Left renal cortex interstitium (tissue), 4 donors: ENCODE measurements at regions not wholly inside any gene's neighbourhood (a gene's known extent, or its start where the extent isn't known, plus 50 kb on each side); places are given as distances from the start of the nearest gene placed in this dataset.

Experiments used
- DNase-seq, 4 donors: peaks; one replicate each; pipeline ENCODE4 v3.0.0-alpha.2; 2013; ENCODE audit warnings: low read depth in 4 of 4, low spot score in 2 of 4, missing footprints in 1 of 4

- no peak for DNase-seq
Observed at GRCh38 chr14:26925876-26926584, 328.2 kb upstream of the NOVA1 start.

- no peak for DNase-seq
Observed at GRCh38 chr14:26926585-26926984, 328.8 kb upstream of the NOVA1 start.

- no peak for DNase-seq
Observed at GRCh38 chr14:26928019-26928418, 330.2 kb upstream of the NOVA1 start.

- DNase-seq: no peak
Observed at GRCh38 chr14:26929361-26929760, 331.5 kb upstream of the NOVA1 start.

- DNase-seq: no peak
Observed at GRCh38 chr14:26930576-26930975, 332.7 kb upstream of the NOVA1 start.

GRCh38 chr14:26932606-26933005 lies 334.8 kb upstream of the NOVA1 start:
- no peak for DNase-seq

- no peak for DNase-seq
Observed at GRCh38 chr14:26933431-26933830, 335.6 kb upstream of the NOVA1 start.

- DNase-seq: no peak
Observed at GRCh38 chr14:26934151-26934550, 336.3 kb upstream of the NOVA1 start.

- DNase-seq: no peak
Observed at GRCh38 chr14:26935733-26936132, 337.9 kb upstream of the NOVA1 start.

GRCh38 chr14:26938054-26938453 lies 340.2 kb upstream of the NOVA1 start:
- no peak for DNase-seq

GRCh38 chr14:26939755-26940154 lies 341.9 kb upstream of the NOVA1 start:
- DNase-seq: no peak

- DNase-seq: no peak
Observed at GRCh38 chr14:26941521-26941920, 343.7 kb upstream of the NOVA1 start.

- no peak for DNase-seq
Observed at GRCh38 chr14:26947265-26947664, 349.4 kb upstream of the NOVA1 start.

- DNase-seq: no peak
Observed at GRCh38 chr14:26959437-26959836, 361.6 kb upstream of the NOVA1 start.

GRCh38 chr14:26959972-26960660 lies 362.3 kb upstream of the NOVA1 start:
- DNase-seq: no peak

- DNase-seq: no peak
Observed at GRCh38 chr14:26963711-26964110, 365.9 kb upstream of the NOVA1 start.

GRCh38 chr14:26965490-26965889 lies 367.7 kb upstream of the NOVA1 start:
- no peak for DNase-seq

- no peak for DNase-seq
Observed at GRCh38 chr14:26966908-26967307, 369.1 kb upstream of the NOVA1 start.

- no peak for DNase-seq
Observed at GRCh38 chr14:26974965-26975364, 377.1 kb upstream of the NOVA1 start.

- no peak for DNase-seq
Observed at GRCh38 chr14:26982071-26982470, 384.2 kb upstream of the NOVA1 start.

GRCh38 chr14:26984311-26985177 lies 386.7 kb upstream of the NOVA1 start:
- peak; percentile 19 to 56 (median 33) for DNase-seq
